ENCODE measurements at regions not wholly inside any gene's neighbourhood (a gene's known extent, or its start where the extent isn't known, plus 50 kb on each side); places are given as distances from the start of the nearest gene placed in this dataset.

DNA sequence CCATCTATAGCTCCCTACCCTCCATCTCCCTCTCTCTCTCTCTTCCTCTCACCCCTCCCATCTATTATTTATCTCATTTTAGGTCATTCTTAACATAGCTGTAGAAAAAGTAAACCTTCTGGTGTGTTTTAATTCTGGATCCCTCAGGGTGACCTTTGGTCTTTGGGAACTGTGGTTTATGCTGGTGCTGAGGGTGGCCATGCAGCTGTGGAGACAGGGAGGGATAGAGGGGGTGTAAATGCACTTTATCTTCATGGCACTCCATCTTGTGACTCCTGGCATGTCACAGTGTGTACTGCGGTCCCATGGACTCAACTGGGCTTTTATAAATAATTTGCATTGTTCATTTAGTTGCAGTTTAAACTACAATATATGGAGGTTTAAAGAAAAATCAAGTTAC lies 50.2 kb upstream of the RUNX1 start:
- Mint-ChIP-seq H3K4me3 (no peak overlapping the region), H3K36me3 (no peaks in the 10 kb centered on the region), H3K4me1 (no peaks in the 10 kb centered on the region), H3K9me3 (no peaks in the 10 kb centered on the region), H3K27me3 (no peaks in the 10 kb centered on the region), H3K27ac (no peak overlapping the region)
- Histone ChIP-seq H3K4me1 (ENCODE audit: control insufficient read depth in 1 of 2, extremely low read depth in 1 of 2, insufficient read depth in 2 of 2, low read length in 2 of 2) (peaks cover 11 to 15% of the 10 kb centered on the region in 2 experiments), H3K4me3 (ENCODE audit: control insufficient read depth in 1 of 2, extremely low read depth in 1 of 2, low read length in 1 of 2) (no peak overlapping the region), H3K36me3 (ENCODE audit: control insufficient read depth in 2 of 2, extremely low read depth in 1 of 2, insufficient read depth in 1 of 2, low read length in 1 of 2) (no peaks in the 10 kb centered on the region), H3K27me3 (replicated peaks in 1 of 2; ENCODE audit: control insufficient read depth in 2 of 2, extremely low read depth in 1 of 2, insufficient read depth in 2 of 2, low read length in 1 of 2) (no peaks in the 10 kb centered on the region), H3K27ac (ENCODE audit: low read length) (no peak overlapping the region), H3K9me3 (no peaks in the 10 kb centered on the region)
- no peak for ATAC-seq (replicated peaks in 1 of 4)
- no CpG with 5 or more reads among the region's 1 CpG for WGBS (ENCODE audit: insufficient coverage)
- no peak for DNase-seq
- CTCF ChIA-PET, result interaction anchor here (0.5 to 0.6 kb wide), 4 partner anchors 10 to 1013 kb away, joined by 3 to 16 read pairs (median 3); no protein-coding TSS in a partner anchor
- POLR2A ChIA-PET, result interaction anchor here in 1 of 2 donors (0.5 kb wide), 1 partner anchor 31 kb away, joined by 4 read pairs; no protein-coding TSS in a partner anchor
